ENCODE measurements at regions not wholly inside any gene's neighbourhood (a gene's known extent, or its start where the extent isn't known, plus 50 kb on each side); places are given as distances from the start of the nearest gene placed in this dataset.

- TF ChIP-seq CTCF (IDR thresholded peaks at IDR 0.05; ENCODE audit: low read depth, low read length), result no peak
- TF ChIP-seq EZH2phosphoT487 (IDR thresholded peaks at IDR 0.05; ENCODE audit: low read depth), result no peak
Measured at GRCh38 chr2:172334988-172335387, 92.4 kb upstream of the ITGA6 start.

Measured in OCI-LY3 (cell line).